NT2/D1 (cell line): ENCODE measurements at regions not wholly inside any gene's neighbourhood (a gene's known extent, or its start where the extent isn't known, plus 50 kb on each side); places are given as distances from the start of the nearest gene placed in this dataset.
"Not testable (repeated sequence)": the region's sequence is repeated elsewhere in the genome, so short reads cannot be mapped to it uniquely, and the experiment has no call there.

Experiments
- DNase-seq: peaks from one replicate; pipeline ENCODE4 v3.0.0-alpha.2; 2011; ENCODE audit warnings: low read depth, low spot score
- H3K27me3 ChIP-seq: 2 replicates; pipeline ENCODE4 v1.6.0; 2011; ENCODE audit warnings: mild to moderate bottlenecking; ENCODE audit not compliant: insufficient read length, insufficient read depth
- H3K36me3 ChIP-seq: 2 replicates; pipeline ENCODE4 v1.6.1; 2011; ENCODE audit warnings: mild to moderate bottlenecking, low read length, mixed read lengths; ENCODE audit not compliant: insufficient read depth, insufficient read length
- H3K4me1 ChIP-seq: 2 replicates; pipeline ENCODE4 v1.5.1; 2011; ENCODE audit not compliant: insufficient read depth, insufficient read length
- H3K4me3 ChIP-seq: 2 replicates; pipeline ENCODE4 v1.5.1; 2011; ENCODE audit warnings: low read depth; ENCODE audit not compliant: insufficient read length
- H3K9ac ChIP-seq: 2 replicates; pipeline ENCODE4 v1.6.0; 2011; ENCODE audit warnings: low read depth; ENCODE audit not compliant: insufficient read length
- H3K9me3 ChIP-seq: 2 replicates; pipeline ENCODE4 v1.5.1; 2011; ENCODE audit warnings: mild to moderate bottlenecking, low read length; ENCODE audit not compliant: insufficient read depth
- SUZ12 ChIP-seq: IDR thresholded peaks from 2 replicates; pipeline ENCODE4 v1.6.1; 2011; ENCODE audit not compliant: insufficient read length, insufficient read depth; ENCODE audit errors: extremely low read depth
- YY1 ChIP-seq: IDR thresholded peaks from 2 replicates; pipeline ENCODE4 v1.6.1; 2011; ENCODE audit not compliant: insufficient read length, insufficient read depth
- ZNF274 ChIP-seq: IDR thresholded peaks from 2 replicates; pipeline ENCODE4 v1.6.1; 2011; ENCODE audit warnings: mild to moderate bottlenecking, low read depth, low read length

GRCh38 chr22:22193923-22194322 is 50.7 kb upstream of the VPREB1 start:
- Histone ChIP-seq H3K27me3 (peaks cover 56% of the 10 kb centered on the region), H3K4me3 (no peak overlapping the region), H3K9me3 (no peaks in the 10 kb centered on the region), H3K4me1 (no peaks in the 10 kb centered on the region), H3K36me3 (no peaks in the 10 kb centered on the region), H3K9ac (no peak overlapping the region)
- DNase-seq: no peak
- TF ChIP-seq YY1 (no peak), ZNF274 (no peak), SUZ12 (no peak)

GRCh38 chr22:22193462-22193861 is 51.1 kb upstream of the VPREB1 start:
- H3K4me3 ChIP-seq, H3K9me3 ChIP-seq, H3K36me3 ChIP-seq, H3K4me1 ChIP-seq, DNase-seq, H3K9ac ChIP-seq: not testable (repeated sequence)
- H3K27me3 ChIP-seq: peaks cover 53% of the 10 kb centered on the region

GRCh38 chr22:22193006-22193405 is 51.6 kb upstream of the VPREB1 start:
- H3K4me3 ChIP-seq, DNase-seq, H3K4me1 ChIP-seq, H3K36me3 ChIP-seq, H3K9me3 ChIP-seq, H3K9ac ChIP-seq: not testable (repeated sequence)
- peaks cover 53% of the 10 kb centered on the region for H3K27me3 ChIP-seq

- H3K4me1 ChIP-seq, DNase-seq, H3K9me3 ChIP-seq, H3K4me3 ChIP-seq, H3K9ac ChIP-seq, H3K36me3 ChIP-seq: not testable (repeated sequence)
- H3K27me3 ChIP-seq: peaks cover 53% of the 10 kb centered on the region
Measured at GRCh38 chr22:22189796-22190195, 54.8 kb upstream of the VPREB1 start.

GRCh38 chr22:22187863-22188262 is 56.7 kb upstream of the VPREB1 start:
- H3K27me3 ChIP-seq: peaks cover 61% of the 10 kb centered on the region
- H3K9ac ChIP-seq, H3K36me3 ChIP-seq, H3K4me3 ChIP-seq, H3K9me3 ChIP-seq, DNase-seq, H3K4me1 ChIP-seq: not testable (repeated sequence)

GRCh38 chr22:22187299-22187698 is 57.3 kb upstream of the VPREB1 start:
- Histone ChIP-seq H3K36me3 (no peaks in the 10 kb centered on the region), H3K9ac (no peak overlapping the region), H3K4me3 (no peak overlapping the region), H3K4me1 (no peaks in the 10 kb centered on the region), H3K27me3 (peaks cover 67% of the 10 kb centered on the region), H3K9me3 (peaks cover 10% of the 10 kb centered on the region; the same call in 1 of the 2 replicates)
- TF ChIP-seq ZNF274: no peak
- TF ChIP-seq SUZ12: no peak
- no peak for TF ChIP-seq YY1
- DNase-seq: no peak

- Histone ChIP-seq H3K9ac (no peak overlapping the region), H3K4me1 (no peaks in the 10 kb centered on the region), H3K36me3 (no peaks in the 10 kb centered on the region), H3K27me3 (peaks cover 80% of the 10 kb centered on the region), H3K9me3 (peaks cover 10% of the 10 kb centered on the region; the same call in 1 of the 2 replicates), H3K4me3 (no peak overlapping the region)
- TF ChIP-seq SUZ12 (no peak), YY1 (no peak), ZNF274 (no peak)
- DNase-seq: no peak
Measured at GRCh38 chr22:22185844-22186499, 58.6 kb upstream of the VPREB1 start.

- no peak for TF ChIP-seq ZNF274
- no peak for TF ChIP-seq SUZ12
- no peak for TF ChIP-seq YY1
- Histone ChIP-seq H3K9me3 (peaks cover 10% of the 10 kb centered on the region; the same call in 1 of the 2 replicates), H3K9ac (no peak overlapping the region), H3K27me3 (peaks cover 85% of the 10 kb centered on the region), H3K4me1 (no peaks in the 10 kb centered on the region), H3K36me3 (no peaks in the 10 kb centered on the region), H3K4me3 (no peak overlapping the region)
- DNase-seq: no peak
Measured at GRCh38 chr22:22185217-22185616, 59.4 kb upstream of the VPREB1 start.
